HT-29 (cell line): ENCODE measurements at regions not wholly inside any gene's neighbourhood (a gene's known extent, or its start where the extent isn't known, plus 50 kb on each side); places are given as distances from the start of the nearest gene placed in this dataset.

Experiments
- DNase-seq: peaks from one replicate; pipeline ENCODE4 v3.0.0-alpha.2; 2015; ENCODE audit warnings: low spot score

- DNase-seq: no peak
Observed at GRCh38 chr21:36532769-36533467, 53.0 kb upstream of the CLDN14 start.

GRCh38 chr21:36533468-36533848 lies 53.5 kb upstream of the CLDN14 start:
- no peak for DNase-seq

GRCh38 chr21:36534656-36535055 lies 54.7 kb upstream of the CLDN14 start:
- no peak for DNase-seq

- DNase-seq: no peak
Observed at GRCh38 chr21:36535618-36536241, 55.8 kb upstream of the CLDN14 start.

- DNase-seq: no peak
Observed at GRCh38 chr21:36538761-36539160, 58.8 kb upstream of the CLDN14 start.

- no peak for DNase-seq
Observed at GRCh38 chr21:36539434-36540150, 59.7 kb upstream of the CLDN14 start.

GRCh38 chr21:36540700-36541099 lies 60.8 kb upstream of the CLDN14 start:
- no peak for DNase-seq

GRCh38 chr21:36541721-36542139 lies 61.8 kb upstream of the CLDN14 start:
- no peak for DNase-seq

GRCh38 chr21:36542312-36543101 lies 62.6 kb upstream of the CLDN14 start:
- DNase-seq: no peak

GRCh38 chr21:36543924-36544323 lies 64.0 kb upstream of the CLDN14 start:
- DNase-seq: no peak

- no peak for DNase-seq
Observed at GRCh38 chr21:36544545-36544944, 64.6 kb upstream of the CLDN14 start.

- DNase-seq: no peak
Observed at GRCh38 chr21:36545776-36546511, 66.0 kb upstream of the CLDN14 start.

- no peak for DNase-seq
Observed at GRCh38 chr21:36547464-36547863, 67.5 kb upstream of the CLDN14 start.

- no peak for DNase-seq
Observed at GRCh38 chr21:36548866-36549265, 68.9 kb upstream of the CLDN14 start.

- DNase-seq: no peak
Observed at GRCh38 chr21:36549470-36549869, 69.5 kb upstream of the CLDN14 start.

- no peak for DNase-seq
Observed at GRCh38 chr21:36550761-36551160, 70.8 kb upstream of the CLDN14 start.

- DNase-seq: no peak
Observed at GRCh38 chr21:36551321-36551720, 71.4 kb upstream of the CLDN14 start.

- no peak for DNase-seq
Observed at GRCh38 chr21:36551731-36552433, 72.0 kb upstream of the CLDN14 start.

- no peak for DNase-seq
Observed at GRCh38 chr21:36552434-36552785, 72.5 kb upstream of the CLDN14 start.

- DNase-seq: no peak
Observed at GRCh38 chr21:36553406-36553805, 73.5 kb upstream of the CLDN14 start.
